Neural cell (in vitro differentiated cells): ENCODE measurements at regions not wholly inside any gene's neighbourhood (a gene's known extent, or its start where the extent isn't known, plus 50 kb on each side); places are given as distances from the start of the nearest gene placed in this dataset.

Experiments used
- CTCF ChIP-seq: fragments of 450-650 bp; IDR thresholded peaks from 2 replicates; pipeline ENCODE4 v1.5.1; 2014; ENCODE audit warnings: antibody characterized with exemption, mild to moderate bottlenecking, moderate library complexity; ENCODE audit not compliant: poor library complexity, severe bottlenecking
- RAD21 ChIP-seq: fragments of 450-650 bp; conservative IDR thresholded peaks from 2 replicates; pipeline ENCODE4 v1.6.1; 2014; ENCODE audit warnings: antibody characterized with exemption, mild to moderate bottlenecking, moderate library complexity

DNA sequence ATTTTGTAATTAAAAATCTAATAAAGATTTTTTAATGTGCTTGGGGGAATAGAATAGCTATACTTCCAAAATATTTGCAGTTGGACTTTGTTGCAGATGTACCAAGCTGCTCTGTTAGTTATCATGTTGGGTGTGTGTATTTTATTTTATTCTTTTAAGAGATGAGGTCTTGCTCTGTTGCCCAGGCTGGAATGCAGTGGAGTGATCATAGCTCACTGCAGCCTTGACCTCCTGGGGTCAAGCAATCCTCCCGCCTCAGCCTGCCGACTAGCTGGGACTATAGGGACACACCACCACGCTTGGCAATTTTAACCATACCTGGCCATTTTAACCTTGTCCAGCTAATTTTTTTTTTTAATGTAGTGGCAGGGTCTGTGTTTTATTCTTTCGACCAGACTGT lies 54.7 kb upstream of the MAP1LC3B2 start:
- TF ChIP-seq CTCF (no peak), RAD21 (no peak)
